ENCODE measurements at regions not wholly inside any gene's neighbourhood (a gene's known extent, or its start where the extent isn't known, plus 50 kb on each side); places are given as distances from the start of the nearest gene placed in this dataset.

DNA sequence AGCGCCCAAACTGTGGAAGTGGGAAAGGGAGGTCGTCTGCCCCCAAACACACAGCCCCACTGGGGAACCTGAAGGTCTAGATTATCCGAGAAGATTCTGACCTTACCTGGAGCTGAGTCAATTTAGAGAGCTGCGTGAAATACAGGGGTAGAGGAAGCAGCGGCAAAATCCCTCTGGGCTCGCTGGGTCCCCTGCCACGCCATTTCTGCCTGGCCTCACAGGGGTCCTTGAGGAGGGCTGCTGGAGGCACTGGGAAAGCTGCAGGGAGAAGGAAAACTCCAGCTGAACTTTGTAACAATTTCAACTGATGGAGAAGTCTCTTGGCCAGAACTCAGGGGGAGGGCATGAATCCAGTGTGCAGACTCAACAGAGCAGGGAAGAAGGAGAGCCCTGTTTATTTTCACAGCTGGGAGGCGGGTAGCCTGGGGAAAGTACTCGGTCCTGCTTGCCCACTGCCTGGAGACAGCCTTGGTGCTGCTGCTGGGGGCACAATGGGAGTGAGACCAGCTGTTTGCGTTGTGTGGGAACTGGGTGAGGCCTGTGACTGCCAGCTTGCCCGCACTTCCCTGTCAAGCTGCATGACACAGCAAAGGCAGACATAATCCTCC is 93.2 kb upstream of the MAPK10 start:
- TF ChIP-seq EP300 (IDR thresholded peaks at IDR 0.05) (no peak), POLR2A (IDR thresholded peaks at IDR 0.05) (no peak), POLR2AphosphoS5 (IDR thresholded peaks at IDR 0.05) (peak; percentile 9)
- TF ChIP-seq, protein P1, sequence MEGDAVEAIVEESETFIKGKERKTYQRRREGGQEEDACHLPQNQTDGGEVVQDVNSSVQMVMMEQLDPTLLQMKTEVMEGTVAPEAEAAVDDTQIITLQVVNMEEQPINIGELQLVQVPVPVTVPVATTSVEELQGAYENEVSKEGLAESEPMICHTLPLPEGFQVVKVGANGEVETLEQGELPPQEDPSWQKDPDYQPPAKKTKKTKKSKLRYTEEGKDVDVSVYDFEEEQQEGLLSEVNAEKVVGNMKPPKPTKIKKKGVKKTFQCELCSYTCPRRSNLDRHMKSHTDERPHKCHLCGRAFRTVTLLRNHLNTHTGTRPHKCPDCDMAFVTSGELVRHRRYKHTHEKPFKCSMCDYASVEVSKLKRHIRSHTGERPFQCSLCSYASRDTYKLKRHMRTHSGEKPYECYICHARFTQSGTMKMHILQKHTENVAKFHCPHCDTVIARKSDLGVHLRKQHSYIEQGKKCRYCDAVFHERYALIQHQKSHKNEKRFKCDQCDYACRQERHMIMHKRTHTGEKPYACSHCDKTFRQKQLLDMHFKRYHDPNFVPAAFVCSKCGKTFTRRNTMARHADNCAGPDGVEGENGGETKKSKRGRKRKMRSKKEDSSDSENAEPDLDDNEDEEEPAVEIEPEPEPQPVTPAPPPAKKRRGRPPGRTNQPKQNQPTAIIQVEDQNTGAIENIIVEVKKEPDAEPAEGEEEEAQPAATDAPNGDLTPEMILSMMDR (IDR thresholded peaks at IDR 0.05), result no peak

All from gastroesophageal sphincter (tissue), 3 donors.